HUDEP-2 (cell line): ENCODE measurements at regions not wholly inside any gene's neighbourhood (a gene's known extent, or its start where the extent isn't known, plus 50 kb on each side); places are given as distances from the start of the nearest gene placed in this dataset.
"Not testable (repeated sequence)": the region's sequence is repeated elsewhere in the genome, so short reads cannot be mapped to it uniquely, and the experiment has no call there.

ENCODE experiments used
- DNase-seq, 76 experiments: peaks; one replicate each; lab custom pipeline; 2025; ENCODE audit not compliant: unreplicated experiment in 76 of 76; lab: John Stamatoyannopoulos, UW

DNA sequence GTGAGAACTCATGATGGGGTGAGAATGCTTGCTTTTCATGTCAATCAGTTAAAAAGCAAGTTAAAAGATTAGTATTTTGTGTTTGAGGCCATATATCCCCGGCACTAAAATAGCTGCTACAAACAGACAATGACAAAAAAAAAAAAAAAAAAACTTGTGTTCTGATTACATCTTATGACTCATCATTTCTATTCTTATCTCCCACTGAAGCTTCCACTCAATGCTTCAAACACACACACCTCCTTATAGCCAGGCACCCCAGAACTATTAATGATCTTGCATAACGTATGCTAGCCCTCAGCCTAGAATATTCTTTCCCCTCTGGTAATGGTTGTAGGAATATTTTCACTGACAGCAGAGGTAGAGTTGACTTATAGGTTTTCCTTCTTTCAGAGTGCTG is 778.3 kb downstream of the TRIB2 start:
- no peak for DNase-seq

DNA sequence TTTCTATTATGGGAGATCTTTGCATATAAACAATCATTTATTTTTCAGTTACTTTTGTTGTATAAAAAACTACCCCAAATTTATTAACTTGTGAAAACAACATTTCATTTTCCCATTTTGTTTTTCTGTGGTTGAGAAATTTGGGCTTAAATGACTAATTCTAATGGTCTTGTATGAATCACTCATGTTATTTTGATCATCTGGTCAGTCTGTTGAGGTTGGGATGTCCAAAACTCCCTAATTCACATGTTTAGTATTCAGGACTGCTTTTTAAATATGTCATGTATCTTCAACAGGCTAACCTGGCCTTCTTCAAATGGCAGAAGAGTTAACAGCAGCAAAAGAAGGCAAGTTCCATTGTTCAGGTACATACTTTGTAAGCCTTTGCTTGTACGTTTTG is 788.1 kb downstream of the TRIB2 start:
- DNase-seq, result no peak

DNA sequence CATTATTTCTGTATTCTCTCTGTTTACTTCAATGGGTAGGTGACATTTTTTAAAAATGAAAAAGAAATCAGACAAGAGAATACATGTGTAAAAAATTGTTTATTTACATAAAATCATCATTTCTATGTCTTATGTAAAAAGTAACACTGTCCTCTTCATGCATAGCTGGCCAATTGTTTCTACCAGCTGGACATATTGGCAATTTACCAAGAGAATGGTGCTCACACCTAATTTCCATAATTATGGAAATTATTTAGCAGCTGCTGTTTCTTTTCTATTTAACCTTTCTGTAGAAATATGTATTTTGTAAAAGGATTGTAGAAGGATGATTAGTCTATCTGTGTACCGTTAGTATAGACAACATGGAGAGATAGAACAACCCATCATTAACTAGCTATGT is 791.9 kb downstream of the TRIB2 start:
- no peak for DNase-seq

GRCh38 chr2:13515254-13515653 is 798.5 kb downstream of the TRIB2 start:
- no peak for DNase-seq

- DNase-seq, result no peak
Observed at GRCh38 chr2:13522096-13522495, 805.4 kb downstream of the TRIB2 start.

DNA sequence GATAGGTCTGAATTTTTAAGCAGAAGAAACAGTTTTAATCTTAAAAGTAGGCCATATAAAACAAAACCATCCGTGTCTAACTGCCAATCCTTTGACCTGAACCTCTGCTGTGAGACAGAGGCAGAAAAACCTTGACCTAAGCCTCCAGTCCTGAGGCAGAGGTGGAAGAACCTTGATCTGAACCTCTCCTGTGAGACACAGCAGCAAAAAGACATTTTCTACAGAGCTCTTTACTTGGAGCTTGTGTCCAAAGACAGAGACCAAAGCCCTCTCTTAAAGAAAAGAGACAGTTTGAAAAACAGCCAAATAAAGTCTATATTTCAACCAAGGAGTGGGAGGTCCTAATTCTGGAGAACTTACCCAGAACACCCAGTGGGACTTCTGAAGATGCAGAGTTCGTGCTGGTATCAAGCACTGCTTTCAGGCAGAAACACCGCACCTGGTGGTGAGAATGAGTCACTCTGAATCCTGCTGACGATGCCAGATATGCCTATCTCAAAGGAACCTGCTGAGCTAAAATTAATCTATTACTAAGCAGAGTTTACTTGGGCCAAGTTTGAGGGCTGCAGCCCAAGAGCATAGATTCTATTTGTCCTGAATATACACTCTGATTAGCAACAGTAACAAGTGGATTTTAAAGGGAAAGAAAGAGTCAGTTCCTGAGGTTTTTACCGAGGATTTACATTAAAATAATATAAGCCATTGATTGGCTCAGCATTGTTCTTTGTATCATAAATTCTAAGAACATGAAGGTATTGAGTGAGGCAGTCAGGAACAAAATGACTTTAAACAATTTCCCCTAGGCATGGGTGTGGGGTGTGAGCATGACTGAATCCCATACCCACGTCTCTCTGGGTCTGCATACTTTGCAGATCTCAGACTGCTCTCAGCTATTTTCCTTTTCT is 806.4 kb downstream of the TRIB2 start:
- DNase-seq, result peak in 10 of 76 experiments; percentile 36 to 75 (median 66)

GRCh38 chr2:13524492-13524891 is 807.8 kb downstream of the TRIB2 start:
- DNase-seq, result no peak

- not testable (repeated sequence) for DNase-seq
Observed at GRCh38 chr2:13531735-13532410, 815.1 kb downstream of the TRIB2 start.

DNA sequence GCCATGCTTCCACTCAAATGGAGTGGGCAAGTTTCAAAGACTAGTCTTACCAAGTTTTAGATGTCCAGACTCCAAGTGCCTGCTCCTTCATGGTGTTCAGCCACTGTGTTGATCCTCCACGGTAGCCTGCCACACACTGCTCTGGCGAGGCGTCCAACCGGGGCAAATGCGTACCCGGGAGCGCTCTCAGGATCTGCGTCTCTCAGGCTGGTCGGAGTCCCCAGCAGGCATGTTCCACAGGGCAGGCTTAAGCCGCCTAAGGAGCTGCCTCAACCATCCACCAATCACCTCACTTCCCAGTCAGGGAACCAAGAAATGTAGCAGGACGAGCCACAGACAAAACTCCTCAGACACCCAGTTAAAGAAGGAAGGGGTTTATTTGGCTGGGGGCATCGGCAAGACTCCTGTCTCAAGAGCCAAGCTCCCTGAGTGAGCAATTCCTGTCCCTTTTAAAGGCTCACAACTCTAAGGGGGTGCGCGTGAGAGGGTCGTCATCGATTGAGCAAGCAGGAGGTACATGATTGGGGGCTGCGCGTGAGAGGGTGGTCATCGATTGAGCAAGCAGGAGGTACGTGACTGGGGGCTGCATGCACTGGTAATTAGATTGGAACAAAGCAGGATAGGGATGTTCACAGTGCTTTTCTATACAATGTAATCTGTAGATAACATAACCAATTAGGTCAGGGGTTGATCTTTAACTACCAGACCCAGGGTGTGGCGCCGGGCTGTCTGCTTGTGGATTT is 816.2 kb downstream of the TRIB2 start:
- not testable (repeated sequence) for DNase-seq

DNA sequence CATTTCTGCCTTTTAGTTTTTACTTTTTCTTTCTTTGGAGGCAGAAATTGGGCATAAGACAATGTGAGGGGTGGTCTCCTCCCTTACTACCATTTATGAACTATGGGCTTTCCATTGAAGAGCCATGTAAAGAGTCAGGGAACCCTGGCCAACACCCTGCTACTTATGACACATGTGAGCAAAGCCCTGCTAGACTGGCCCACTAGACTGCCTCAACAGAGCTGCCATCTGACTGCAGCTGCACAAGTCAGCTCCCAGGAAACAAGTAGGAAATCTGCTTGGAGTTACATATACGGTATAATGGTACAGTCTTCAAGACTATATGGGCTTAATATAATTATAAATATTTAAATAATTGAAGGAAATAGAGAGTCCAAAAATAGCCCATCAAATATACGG is 816.8 kb downstream of the TRIB2 start:
- no peak for DNase-seq

GRCh38 chr2:13536941-13537340 is 820.2 kb downstream of the TRIB2 start:
- no peak for DNase-seq

DNA sequence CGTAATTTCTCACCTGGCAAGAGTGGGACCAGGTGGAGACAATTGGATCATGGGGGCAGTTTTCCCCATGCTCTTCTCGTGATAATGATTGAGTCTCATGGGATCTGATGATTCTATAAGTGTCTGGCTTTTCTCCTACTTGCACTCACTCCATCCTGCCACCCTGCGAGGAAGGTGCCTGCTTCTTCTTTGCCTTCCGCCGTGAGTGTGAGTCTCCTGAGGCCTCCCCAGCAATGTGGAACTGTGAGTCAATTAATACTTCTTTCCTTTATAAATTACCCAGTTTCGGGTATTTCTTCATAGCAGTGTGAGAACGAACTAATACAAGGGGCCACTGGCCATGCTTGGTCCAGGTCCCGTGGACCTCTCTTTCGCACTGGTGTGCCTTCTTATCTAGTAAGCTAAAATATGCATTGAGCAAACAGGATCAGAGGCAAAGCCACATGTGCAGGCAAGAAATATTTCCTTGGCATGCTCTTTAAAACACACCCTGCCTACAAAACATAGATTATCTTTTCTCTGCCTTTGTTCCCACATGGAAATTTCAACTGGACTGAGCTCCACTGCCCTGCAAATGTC is 821.1 kb downstream of the TRIB2 start:
- no peak for DNase-seq

DNA sequence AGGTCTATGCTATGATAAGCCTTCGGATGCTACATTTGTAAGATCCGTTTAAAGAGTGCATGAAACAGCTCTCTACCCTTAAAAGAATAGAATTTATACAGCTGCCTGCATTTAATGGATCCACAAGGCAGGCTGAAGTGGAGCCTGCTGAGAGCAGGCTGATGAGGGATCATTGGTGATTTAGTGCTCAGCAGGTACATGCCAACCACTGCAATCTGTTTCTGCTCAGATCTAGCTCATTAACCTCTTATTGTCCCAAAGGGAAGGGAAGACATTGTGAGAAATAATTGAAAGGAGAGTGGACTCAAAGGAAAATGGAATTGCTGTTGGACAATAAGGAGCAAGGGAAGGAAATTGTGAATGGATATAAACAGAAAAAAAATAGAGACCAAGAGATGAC is 822.6 kb downstream of the TRIB2 start:
- no peak for DNase-seq

- DNase-seq, result no peak
Observed at GRCh38 chr2:13542061-13542460, 825.3 kb downstream of the TRIB2 start.

DNA sequence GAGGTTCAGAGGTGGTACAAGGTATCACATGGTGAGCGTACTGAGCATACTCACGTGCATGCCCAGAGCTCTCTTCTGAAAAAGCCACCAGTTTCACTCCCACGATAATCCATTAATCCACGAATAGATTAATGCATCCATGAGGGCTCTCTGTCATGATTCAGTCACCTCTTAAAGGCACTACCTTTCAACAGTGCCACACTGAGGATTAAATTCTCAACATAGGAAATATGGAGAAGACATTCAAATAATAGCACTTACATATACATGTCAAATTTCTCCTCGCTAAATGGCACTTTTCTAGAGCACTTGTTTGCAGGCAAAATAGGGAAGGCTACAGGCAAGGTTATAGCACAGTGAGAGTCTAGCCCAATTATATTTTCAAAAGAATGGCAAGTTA is 825.9 kb downstream of the TRIB2 start:
- no peak for DNase-seq

- DNase-seq, result no peak
Observed at GRCh38 chr2:13543550-13543949, 826.8 kb downstream of the TRIB2 start.

DNA sequence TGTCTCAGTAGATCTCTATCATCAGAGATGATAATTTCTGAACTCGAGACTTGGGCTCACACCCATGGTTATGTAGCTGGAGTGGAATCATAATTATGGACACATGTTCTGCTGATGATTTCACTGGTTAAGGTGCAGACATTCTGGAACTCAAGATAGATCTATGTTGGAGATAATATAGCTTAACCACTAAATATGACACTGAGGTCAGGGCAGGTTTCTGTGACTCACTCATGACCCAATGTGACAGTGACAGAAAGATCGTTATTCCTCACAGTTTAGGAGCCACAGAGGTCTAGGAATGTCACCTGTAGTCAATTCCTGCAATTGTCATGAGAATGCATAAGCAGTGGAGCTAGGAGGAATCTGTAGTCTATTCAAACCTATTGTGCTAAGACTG is 828.6 kb downstream of the TRIB2 start:
- no peak for DNase-seq

- no peak for DNase-seq
Observed at GRCh38 chr2:13546131-13546530, 829.4 kb downstream of the TRIB2 start.

DNA sequence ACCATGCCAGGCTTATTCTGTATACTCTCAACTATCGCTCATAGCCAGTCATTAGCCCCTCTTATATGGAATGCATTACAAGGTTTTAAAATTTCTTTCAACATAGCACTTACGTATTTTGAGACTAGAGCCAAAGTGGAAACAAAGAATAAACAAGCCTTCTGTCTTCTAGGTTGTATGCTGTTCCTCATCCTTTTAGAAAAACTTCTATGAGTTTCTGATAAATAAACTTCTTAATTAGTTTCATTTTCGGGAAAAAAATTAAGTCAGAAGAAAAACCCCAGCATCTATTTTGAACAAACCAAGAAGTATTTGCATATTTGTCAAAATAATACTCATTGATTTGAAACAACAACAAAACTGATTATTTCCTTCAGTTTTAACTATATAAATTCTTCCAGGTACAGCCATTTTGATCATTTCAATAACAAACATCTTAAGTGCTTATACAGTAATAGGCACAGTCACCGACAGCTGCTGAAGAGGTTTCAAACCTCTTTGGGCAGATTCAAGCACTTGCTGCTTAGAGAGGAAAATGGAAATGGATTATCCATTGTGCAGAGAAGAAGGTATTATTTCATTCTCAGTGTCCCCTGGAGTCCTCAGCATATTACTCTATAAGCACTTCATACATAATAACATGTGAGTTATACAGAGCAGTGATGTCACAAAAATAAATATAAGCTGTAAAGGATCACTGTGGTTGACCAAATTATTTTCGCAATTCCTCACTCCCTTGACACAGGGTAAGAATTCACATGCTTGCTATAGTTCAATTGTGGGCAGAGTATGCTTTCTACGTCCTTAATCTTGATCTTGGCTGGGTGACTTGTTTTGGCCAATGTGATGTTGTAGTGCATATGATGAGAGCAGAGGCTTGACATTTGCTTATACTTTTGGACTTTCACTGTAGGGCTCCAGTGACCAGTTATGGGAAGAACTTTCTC is 833.8 kb downstream of the TRIB2 start:
- no peak for DNase-seq

DNA sequence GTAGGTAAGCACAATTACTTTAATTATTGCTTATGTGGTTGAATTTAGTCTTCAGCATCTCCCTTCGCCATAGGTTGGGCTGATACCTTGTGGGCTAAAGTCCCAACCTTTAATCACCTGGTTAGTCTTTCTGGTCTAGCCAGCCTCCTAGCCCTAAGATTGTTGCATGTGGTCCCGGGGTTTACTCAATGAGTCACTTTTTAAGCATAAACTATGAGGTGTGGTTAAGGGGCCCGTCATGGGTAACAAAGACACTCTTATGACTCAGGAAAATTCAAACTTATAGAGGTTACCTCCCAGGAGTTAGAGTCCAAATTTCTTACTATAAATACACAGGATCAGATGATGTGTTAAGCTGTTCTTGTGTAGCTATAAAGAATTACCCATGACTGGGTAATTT is 841.6 kb downstream of the TRIB2 start:
- DNase-seq, result no peak
